ENCODE measurements at regions not wholly inside any gene's neighbourhood (a gene's known extent, or its start where the extent isn't known, plus 50 kb on each side); places are given as distances from the start of the nearest gene placed in this dataset.
A peak's percentile ranks its signal among the peaks of the same experiment; 100 is the strongest.

DNA sequence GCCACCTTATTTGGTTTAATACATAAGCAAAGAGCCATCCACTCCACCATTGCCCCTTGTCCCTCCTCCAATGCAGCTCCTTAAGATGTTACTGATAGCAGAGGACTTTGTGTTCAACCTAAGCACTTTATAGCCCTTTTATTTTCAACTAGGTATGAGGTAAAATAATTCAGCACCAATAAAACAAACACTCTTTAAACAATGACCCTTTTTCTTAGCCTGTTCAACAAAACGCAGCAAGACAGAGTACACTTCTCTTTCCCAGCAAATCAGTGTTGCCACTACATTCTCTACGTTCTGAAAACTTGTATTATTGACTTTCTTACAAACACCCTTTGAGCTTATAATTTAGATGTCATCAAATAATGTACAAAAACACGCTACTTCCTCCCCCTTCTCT lies 104.0 kb upstream of the IGLL5 start:
- peaks cover 5% of the 10 kb centered on the region for H3K9me3 ChIP-seq (ENCODE audit: control insufficient read depth, insufficient read depth, low read length)
- H3K9me3 Mint-ChIP-seq, result no peaks in the 10 kb centered on the region
- TF ChIP-seq, protein P1, sequence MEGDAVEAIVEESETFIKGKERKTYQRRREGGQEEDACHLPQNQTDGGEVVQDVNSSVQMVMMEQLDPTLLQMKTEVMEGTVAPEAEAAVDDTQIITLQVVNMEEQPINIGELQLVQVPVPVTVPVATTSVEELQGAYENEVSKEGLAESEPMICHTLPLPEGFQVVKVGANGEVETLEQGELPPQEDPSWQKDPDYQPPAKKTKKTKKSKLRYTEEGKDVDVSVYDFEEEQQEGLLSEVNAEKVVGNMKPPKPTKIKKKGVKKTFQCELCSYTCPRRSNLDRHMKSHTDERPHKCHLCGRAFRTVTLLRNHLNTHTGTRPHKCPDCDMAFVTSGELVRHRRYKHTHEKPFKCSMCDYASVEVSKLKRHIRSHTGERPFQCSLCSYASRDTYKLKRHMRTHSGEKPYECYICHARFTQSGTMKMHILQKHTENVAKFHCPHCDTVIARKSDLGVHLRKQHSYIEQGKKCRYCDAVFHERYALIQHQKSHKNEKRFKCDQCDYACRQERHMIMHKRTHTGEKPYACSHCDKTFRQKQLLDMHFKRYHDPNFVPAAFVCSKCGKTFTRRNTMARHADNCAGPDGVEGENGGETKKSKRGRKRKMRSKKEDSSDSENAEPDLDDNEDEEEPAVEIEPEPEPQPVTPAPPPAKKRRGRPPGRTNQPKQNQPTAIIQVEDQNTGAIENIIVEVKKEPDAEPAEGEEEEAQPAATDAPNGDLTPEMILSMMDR (IDR thresholded peaks at IDR 0.05), result no peak
- H3K4me1 ChIP-seq (ENCODE audit: control insufficient read depth, insufficient read depth, low read length), result peaks cover 15% of the 10 kb centered on the region
- H3K36me3 Mint-ChIP-seq, result no peaks in the 10 kb centered on the region
- peak overlapping the region in 1 of 2 donors; percentile 17 for H3K27ac Mint-ChIP-seq
- intact Hi-C loops (cut with micrococcal nuclease), result no loop called here
- ATAC-seq (no peak), DNase-seq (no peak)
- no peaks in the 10 kb centered on the region for H3K27me3 Mint-ChIP-seq (ENCODE audit: low read depth in 2 of 2)
- H3K27ac ChIP-seq (ENCODE audit: low read length), result no peak overlapping the region
- H3K4me3 ChIP-seq (ENCODE audit: low read length), result no peak overlapping the region
- no peaks in the 10 kb centered on the region for H3K36me3 ChIP-seq (ENCODE audit: control insufficient read depth, insufficient read depth, low read length)
- no peak overlapping the region for H3K4me3 Mint-ChIP-seq
- no peaks in the 10 kb centered on the region for H3K27me3 ChIP-seq (ENCODE audit: control insufficient read depth, insufficient read depth, low read length)
- 87% methylated on average over 3 of the region's 3 CpGs for WGBS (ENCODE audit: insufficient coverage)
- peaks cover 19 to 28% of the 10 kb centered on the region in 2 donors for H3K4me1 Mint-ChIP-seq

DNA sequence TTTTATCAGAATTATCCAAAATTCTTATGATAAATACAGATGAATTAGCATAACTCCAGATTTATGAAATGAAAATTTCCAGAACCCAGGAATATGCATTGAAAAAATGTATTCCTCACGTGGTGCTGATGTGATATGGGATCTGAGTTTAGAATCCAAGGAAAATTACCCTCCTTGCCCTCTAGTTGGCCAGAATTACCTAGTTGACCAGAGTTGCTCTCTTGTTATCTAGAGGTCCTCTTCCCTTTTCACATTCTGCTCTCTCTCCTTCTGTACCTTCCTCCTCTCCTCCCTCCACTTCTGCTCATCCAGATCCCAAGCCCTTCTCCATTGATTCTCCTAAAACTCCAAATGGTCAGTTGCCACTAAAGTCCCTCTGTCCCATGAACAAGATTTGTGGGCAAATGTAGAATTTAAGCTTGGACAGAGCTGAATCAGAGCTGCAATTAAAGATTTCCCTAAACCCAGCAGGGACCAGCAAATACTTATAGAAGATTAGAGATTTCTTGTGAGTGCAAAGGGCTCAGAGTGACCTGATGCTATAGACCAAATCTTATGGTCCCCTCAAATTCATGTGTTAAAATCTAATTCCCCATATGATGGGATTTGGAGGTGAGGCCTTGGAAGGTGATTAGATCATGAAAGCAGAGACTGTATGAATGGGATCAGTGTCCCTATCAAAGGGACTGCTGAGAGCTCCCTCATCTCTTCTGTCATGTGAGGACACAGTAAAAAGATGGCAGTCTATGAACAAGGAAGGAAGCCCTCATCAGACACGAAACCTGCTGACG lies 103.2 kb upstream of the IGLL5 start:
- Histone ChIP-seq H3K36me3 (ENCODE audit: control insufficient read depth, insufficient read depth, low read length) (no peaks in the 10 kb centered on the region), H3K27me3 (ENCODE audit: control insufficient read depth, insufficient read depth, low read length) (no peaks in the 10 kb centered on the region), H3K4me1 (ENCODE audit: control insufficient read depth, insufficient read depth, low read length) (peaks cover 24% of the 10 kb centered on the region), H3K9me3 (ENCODE audit: control insufficient read depth, insufficient read depth, low read length) (peaks cover 5% of the 10 kb centered on the region), H3K27ac (ENCODE audit: low read length) (no peak overlapping the region), H3K4me3 (ENCODE audit: low read length) (no peak overlapping the region)
- peak overlapping the region; percentile 17 to 68 for H3K27ac Mint-ChIP-seq
- no peaks in the 10 kb centered on the region for H3K27me3 Mint-ChIP-seq (ENCODE audit: low read depth in 2 of 2)
- no peaks in the 10 kb centered on the region for H3K9me3 Mint-ChIP-seq
- 89% methylated on average over 3 of the region's 3 CpGs for WGBS (ENCODE audit: insufficient coverage)
- intact Hi-C loops (cut with micrococcal nuclease), result loop anchor here (5.0 kb wide), 1 partner anchor 38 kb away; no protein-coding TSS in a partner anchor
- ATAC-seq (no peak), DNase-seq (no peak)
- H3K36me3 Mint-ChIP-seq, result no peaks in the 10 kb centered on the region
- peaks cover 23 to 36% of the 10 kb centered on the region in 2 donors for H3K4me1 Mint-ChIP-seq
- no peak overlapping the region for H3K4me3 Mint-ChIP-seq
- TF ChIP-seq, protein P1 (IDR thresholded peaks at IDR 0.05), result no peak

DNA sequence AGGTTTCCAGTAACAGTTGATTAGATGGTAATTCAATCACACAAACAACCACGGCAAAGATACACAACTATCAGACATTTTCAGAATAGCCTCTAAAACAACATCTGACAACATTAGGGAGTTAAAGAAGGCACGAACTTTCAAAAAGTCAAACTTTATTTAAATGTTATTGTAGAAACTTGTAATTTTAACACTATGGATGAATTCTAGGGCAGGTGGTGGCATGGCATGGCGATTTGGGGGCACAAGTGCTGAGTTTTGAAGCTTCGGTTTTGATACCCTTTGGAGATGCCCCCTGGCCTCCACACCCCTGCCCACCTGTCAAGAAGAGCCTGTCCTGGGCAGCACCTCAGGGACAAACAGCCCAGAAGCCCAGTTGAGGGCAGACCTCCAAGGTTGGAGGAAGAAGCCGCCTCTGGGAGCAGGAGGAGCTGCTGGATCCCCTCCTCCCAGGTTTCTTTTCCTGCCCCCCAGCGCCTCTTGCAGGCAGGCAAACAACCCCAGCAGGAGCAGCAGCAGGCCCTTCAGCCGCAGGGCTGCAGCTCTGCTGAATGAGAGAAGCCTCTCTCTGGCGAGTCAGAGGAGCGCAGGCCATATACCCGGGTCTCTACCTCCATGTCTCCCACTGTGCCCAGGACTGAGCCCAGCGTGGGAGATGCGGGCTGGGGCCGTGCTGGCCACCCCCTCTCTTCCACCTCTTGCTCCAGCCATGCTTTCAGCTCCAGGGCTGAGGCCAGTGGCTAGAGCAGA lies 102.1 kb upstream of the IGLL5 start:
- Histone ChIP-seq H3K27me3 (ENCODE audit: control insufficient read depth, insufficient read depth, low read length) (no peaks in the 10 kb centered on the region), H3K27ac (ENCODE audit: low read length) (no peak overlapping the region), H3K36me3 (ENCODE audit: control insufficient read depth, insufficient read depth, low read length) (no peaks in the 10 kb centered on the region), H3K9me3 (ENCODE audit: control insufficient read depth, insufficient read depth, low read length) (peaks cover 5% of the 10 kb centered on the region), H3K4me1 (ENCODE audit: control insufficient read depth, insufficient read depth, low read length) (peaks cover 34% of the 10 kb centered on the region), H3K4me3 (ENCODE audit: low read length) (no peak overlapping the region)
- Mint-ChIP-seq H3K27me3 (ENCODE audit: low read depth in 2 of 2) (no peaks in the 10 kb centered on the region), H3K4me3 (no peak overlapping the region), H3K36me3 (no peaks in the 10 kb centered on the region), H3K9me3 (no peaks in the 10 kb centered on the region), H3K27ac (peak overlapping the region; percentile 88 to 92), H3K4me1 (peaks cover 33 to 42% of the 10 kb centered on the region in 2 donors)
- TF ChIP-seq, protein P1 (IDR thresholded peaks at IDR 0.05), result no peak
- intact Hi-C loops (cut with micrococcal nuclease), result loop anchor here (5.0 kb wide), 1 partner anchor 37 kb away; no protein-coding TSS in a partner anchor
- no peak for DNase-seq
- 92% methylated on average over 12 of the region's 13 CpGs for WGBS (ENCODE audit: insufficient coverage)
- ATAC-seq, result no peak
